ENCODE measurements at regions not wholly inside any gene's neighbourhood (a gene's known extent, or its start where the extent isn't known, plus 50 kb on each side); places are given as distances from the start of the nearest gene placed in this dataset.

DNA sequence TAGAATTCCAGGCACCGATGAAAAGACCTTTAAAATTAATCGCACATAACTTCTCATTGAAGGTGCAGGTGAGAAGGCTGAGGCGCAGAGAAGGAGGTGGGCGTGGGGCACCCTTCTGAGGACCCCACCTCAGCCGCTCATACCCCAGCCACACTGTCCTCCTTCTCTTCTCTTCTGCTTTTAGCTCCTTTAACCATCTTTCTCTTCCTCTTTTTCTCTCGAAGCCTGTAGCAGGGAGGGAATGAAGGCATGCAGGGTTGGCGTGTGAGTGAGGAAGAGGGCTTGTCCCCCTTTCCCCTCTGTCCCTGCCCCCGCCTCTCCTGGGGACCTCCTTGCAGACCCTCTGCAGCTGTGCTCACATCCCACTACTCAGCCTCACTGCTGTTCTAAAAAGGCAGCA lies 57.8 kb upstream of the CACNA1E start:
- peaks cover 32% of the 10 kb centered on the region for H3K27me3 Mint-ChIP-seq
- peaks cover 9% of the 10 kb centered on the region for H3K4me1 Mint-ChIP-seq
- no peak for DNase-seq (ENCODE audit: low spot score in 2 of 2)
- no peak overlapping the region for H3K4me3 Mint-ChIP-seq
- H3K27ac Mint-ChIP-seq: no peak overlapping the region
- no peak for ATAC-seq (ENCODE audit: low read depth)
- H3K9me3 Mint-ChIP-seq: peaks cover 13% of the 10 kb centered on the region
- H3K36me3 Mint-ChIP-seq: peaks cover 6% of the 10 kb centered on the region

DNA sequence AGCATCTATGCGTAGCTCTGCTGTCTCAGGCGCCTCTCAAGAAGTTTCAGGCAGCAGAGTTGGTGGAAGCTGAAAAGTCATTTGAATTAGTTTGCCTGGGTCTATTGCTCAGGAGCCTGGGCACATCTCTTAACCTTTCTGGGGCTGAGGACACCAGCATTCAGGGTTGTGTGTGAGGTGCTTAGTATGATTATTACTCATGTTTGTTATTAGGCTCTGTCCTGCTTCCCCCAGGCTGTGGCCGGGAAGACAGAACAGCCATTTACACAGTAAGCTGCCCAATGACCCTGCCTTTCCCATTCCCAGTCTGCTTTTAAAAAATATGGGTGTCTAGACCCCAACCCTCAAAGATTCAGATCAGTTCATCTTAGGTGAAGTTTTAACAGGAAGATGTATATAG lies 53.9 kb upstream of the CACNA1E start:
- H3K9me3 Mint-ChIP-seq: peaks cover 13% of the 10 kb centered on the region
- ATAC-seq (ENCODE audit: low read depth) (no peak), DNase-seq (ENCODE audit: low spot score in 2 of 2) (no peak)
- H3K36me3 Mint-ChIP-seq: peaks cover 6% of the 10 kb centered on the region
- H3K27ac Mint-ChIP-seq: no peak overlapping the region
- H3K4me1 Mint-ChIP-seq: peaks cover 9% of the 10 kb centered on the region
- no peak overlapping the region for H3K4me3 Mint-ChIP-seq
- peaks cover 35% of the 10 kb centered on the region for H3K27me3 Mint-ChIP-seq

DNA sequence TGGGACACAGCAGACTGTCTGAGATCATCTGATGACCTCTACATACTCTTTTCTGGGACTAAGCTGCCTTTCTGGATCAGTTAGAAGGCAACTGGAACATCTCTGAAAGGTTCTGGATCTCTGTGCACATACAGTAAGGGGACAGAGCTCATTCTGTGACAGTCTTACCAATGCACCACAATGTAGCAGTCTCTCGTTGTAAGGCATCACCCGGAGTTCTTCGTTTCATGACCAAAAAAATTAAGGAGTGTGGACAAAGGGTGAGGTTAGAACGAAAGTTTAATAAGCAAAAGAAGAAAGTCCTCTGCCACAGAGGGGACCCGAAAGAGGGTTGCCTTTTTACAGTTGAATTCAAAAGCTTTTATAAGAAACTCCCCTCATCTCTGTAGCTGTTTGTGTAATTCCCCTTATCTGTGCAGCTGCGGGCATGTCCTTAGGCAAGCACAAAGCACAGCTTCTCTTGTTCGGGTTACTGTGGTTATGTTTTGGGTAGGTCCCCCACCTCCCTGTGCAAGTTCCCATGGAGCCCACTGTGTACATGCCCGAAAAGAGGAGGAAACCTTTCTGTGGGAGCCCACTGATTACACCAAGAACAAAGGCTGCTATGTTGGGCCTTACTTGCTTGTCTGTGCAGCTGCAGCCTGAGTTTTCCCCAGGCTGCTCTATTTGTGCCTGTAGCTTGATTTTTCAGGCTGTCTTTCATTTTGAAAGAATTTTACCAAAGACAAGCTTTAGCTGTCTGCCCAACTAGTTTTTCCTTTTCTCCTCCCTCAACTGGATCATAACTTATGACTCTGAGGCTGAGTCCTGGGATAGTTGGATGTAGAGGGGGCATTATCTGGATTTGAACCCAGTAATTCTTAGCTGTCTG lies 53.1 kb upstream of the CACNA1E start:
- Mint-ChIP-seq H3K4me3 (no peak overlapping the region), H3K36me3 (peaks cover 6% of the 10 kb centered on the region), H3K27me3 (peaks cover 37% of the 10 kb centered on the region), H3K4me1 (peaks cover 4% of the 10 kb centered on the region), H3K27ac (no peak overlapping the region), H3K9me3 (peaks cover 13% of the 10 kb centered on the region)
- DNase-seq (ENCODE audit: low spot score in 2 of 2) (no peak), ATAC-seq (ENCODE audit: low read depth) (no peak)

Measured in memory B cell (primary cell).